Fibroblast of peridontal ligament (primary cell): ENCODE measurements at regions not wholly inside any gene's neighbourhood (a gene's known extent, or its start where the extent isn't known, plus 50 kb on each side); places are given as distances from the start of the nearest gene placed in this dataset.

Experiments used
- DNase-seq: peaks from one replicate; pipeline ENCODE4 v3.0.0-alpha.2; 2010; ENCODE audit errors: extremely low read depth

DNA sequence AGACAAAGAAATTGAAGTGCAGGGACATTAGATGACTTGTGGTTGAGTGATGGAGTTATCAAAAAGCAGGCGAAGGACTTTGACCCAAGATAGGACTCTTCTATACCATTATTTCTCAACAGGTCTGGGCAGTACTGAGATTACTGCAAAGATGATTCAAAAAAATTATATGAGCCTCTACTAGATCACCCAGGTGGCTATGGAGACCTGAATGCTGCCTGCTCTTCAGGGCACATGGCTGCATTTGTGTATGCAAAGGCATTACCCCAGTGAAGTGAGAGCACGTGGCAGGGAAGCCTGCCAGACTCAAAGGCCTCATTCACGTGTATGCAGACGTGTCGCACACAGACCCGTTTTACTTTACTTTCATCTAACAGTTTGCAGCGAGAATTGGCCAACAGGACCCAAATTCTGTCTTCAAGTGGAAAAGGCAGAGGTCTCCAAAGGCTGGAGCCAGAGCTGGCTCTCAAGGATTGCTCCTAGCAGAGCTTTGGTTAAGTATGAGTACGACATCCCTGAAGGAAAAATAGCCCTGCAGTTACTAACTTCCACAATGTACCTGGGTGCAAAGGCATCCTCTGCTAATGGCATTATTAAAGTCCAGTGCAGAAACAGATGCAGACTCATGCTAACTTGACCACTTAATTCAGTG is 113.8 kb upstream of the ARMC2 start:
- no peak for DNase-seq

GRCh38 chr6:108735310-108736001 is 112.8 kb upstream of the ARMC2 start:
- no peak for DNase-seq

- no peak for DNase-seq
Observed at GRCh38 chr6:108736002-108736361, 112.2 kb upstream of the ARMC2 start.

DNA sequence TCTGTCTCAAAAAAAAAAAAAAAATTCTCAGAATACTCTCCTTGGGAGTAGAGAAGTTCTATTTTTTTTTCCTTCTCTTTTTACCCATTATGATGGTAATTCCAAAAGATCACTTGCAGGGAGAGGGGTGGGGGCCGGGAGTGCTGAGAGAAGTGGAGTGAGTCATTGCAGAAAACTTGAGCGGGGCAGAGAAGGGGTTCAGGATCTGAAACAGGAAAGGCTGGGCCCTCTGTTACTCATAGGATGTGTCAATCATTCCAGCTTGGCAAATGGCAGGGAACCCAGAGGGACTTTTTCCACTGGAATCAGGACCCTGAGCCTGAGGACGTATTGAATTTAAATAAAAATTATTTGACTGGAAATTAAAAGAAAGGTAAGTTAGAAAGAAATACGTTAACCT is 111.4 kb upstream of the ARMC2 start:
- DNase-seq = peak; percentile 83

DNA sequence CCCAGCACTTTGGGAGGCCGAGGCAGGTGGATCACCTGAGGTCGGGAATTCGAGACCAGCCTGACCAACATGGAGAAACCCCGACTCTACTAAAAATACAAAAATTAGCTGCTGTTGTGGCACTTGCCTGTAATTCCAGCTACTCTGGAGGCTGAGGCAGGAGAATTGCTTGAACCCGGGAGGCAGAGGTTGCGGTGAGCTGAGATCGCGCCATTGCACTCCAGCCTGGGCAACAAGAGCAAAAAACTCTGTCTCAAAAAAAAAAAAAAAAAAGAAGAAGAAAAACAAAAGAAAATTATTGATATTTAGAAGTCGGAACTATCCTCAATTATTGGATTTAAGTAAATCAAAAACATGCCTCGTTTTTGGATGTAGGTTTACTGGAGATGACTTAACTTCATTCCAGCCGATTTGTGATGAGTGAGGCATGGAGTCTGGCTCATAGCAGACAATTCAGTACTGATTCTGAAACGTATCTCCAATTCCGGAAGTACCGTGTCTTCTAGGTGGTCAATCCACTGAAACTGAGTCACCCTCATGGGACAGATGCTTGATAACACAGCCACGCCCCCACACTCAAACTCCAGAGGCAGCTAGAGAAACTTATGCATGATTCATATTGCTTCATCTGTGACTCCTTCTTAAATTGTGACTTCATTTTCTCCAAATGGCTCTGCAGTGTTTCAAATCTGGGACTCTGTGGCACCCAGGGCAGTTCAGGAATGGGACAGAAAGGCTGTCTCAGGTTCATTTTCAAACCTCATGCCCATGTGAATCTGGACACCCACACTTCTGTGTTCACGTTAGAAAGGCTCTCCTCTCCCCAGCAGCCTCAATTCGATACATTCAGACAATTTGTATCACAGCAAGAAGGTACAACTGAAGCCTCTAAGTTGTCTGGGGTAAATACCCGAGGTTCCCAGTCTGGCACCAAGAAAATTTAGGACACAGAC is 110.4 kb upstream of the ARMC2 start:
- peak; percentile 96 for DNase-seq

GRCh38 chr6:108738684-108739416 is 109.4 kb upstream of the ARMC2 start:
- no peak for DNase-seq

GRCh38 chr6:108739496-108740330 is 108.5 kb upstream of the ARMC2 start:
- peak; percentile 69 for DNase-seq

DNA sequence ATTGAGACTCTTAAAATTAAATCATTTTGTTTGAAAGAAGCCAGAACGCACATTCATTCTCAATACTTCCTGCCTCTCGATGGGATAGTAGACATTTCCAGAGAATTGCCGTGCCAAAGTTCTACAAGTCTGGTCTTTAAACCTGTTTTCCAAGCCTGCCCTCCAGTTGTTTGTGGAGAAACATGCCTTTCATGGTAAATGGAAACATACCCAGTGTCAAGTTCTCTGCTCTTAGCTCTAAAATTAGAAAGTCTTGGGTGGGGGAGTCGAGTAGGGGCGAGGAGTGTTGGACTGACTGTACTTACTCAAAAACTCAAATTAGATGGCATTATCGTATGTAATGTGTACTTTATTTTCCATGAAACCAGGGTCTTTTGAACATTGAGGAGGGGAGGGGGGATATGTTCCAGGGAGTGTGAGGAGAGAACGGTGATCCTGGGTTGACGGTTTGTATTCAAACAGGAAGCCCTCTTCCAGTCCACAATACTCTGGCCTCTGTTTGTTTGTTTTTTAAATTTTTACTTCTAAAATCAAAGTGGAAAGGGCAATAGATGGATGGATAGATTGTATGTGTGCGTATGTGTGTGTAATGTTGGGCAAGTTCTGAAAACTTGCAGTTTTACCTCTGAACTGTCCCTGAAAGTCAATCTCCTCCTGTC is 106.8 kb upstream of the ARMC2 start:
- no peak for DNase-seq

DNA sequence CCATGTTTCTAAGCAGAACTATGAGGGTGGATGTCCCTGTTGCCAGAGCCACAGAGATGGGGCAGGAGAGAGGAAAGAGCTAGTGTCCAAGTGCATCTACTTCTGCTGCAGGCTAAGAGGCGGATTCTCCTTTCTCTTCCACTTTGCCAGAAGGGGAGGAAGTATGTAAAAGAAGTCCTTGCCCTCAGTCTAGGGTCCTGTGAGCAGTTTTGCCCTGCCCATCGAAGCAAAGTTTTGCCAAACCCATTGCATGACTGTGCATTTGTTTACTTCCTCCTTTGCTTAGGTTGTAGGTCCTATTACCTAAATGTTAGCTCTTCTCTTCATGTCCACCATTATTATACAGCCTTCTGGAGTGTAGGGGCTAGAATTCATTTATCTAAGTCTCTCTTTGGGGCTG is 106.2 kb upstream of the ARMC2 start:
- no peak for DNase-seq

- no peak for DNase-seq
Observed at GRCh38 chr6:108744244-108744972, 103.8 kb upstream of the ARMC2 start.

DNA sequence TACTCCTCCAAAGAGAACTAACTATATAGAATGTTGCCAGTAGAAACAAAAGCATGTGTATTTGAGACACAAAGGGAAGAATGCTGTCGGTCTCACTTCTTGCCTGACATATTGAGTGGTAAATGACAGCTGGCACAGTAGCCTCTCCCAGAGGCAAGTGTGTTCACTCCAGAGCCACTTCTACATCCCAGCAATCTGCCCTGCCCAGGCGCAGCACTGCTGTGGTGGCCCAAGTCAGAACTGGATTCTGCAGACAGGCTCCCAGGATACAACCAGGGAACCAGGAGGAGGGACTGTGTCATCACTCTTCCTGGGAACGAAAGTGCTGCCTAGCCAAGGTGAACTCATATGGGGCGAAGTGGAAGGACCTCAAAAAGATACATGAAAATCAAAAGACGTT is 103.2 kb upstream of the ARMC2 start:
- no peak for DNase-seq

GRCh38 chr6:108745664-108746336 is 102.4 kb upstream of the ARMC2 start:
- DNase-seq = no peak

GRCh38 chr6:108746366-108746765 is 101.9 kb upstream of the ARMC2 start:
- DNase-seq = no peak

DNA sequence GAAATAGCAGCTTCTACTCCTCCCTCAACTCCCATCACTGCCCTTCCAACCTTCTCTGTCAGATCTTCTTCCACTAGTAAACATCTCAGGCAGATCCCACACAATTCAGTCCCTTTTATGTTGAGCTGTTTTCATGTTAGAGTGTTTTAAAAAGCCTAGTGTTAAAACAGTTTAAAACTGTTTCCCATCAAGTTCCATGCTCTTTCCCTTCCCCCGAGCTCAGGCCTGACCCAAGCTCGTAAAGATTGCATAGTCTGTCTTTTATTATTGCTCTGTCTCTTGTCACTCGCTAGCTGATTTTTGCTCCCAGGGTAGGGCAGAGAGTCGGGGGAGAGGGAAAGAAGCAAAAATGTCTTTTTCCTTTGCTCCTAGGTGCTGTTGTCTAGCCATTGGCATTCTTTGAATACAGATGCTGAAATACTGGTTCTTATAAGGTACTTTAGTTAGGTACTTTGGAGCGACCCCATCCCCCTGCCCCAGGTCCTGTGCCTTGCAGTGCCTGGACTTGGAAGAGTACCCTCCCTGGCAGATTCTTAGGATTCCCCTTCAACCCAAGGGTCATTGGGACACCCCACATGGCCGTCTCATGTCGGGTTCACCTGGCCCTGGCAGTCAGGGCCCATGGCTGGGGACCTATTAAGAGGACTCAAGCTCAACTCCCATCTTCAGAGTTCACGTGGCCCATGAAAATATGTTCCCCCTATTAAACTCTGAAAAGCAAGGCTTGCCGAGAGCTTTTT is 101.2 kb upstream of the ARMC2 start:
- DNase-seq = no peak

GRCh38 chr6:108748055-108748454 is 100.2 kb upstream of the ARMC2 start:
- no peak for DNase-seq

GRCh38 chr6:108748959-108749358 is 99.3 kb upstream of the ARMC2 start:
- DNase-seq = no peak

- DNase-seq = no peak
Observed at GRCh38 chr6:108750801-108751200, 97.4 kb upstream of the ARMC2 start.

GRCh38 chr6:108751282-108751681 is 96.9 kb upstream of the ARMC2 start:
- DNase-seq = no peak
